Lung microvascular endothelial cell (primary cell): ENCODE measurements at regions not wholly inside any gene's neighbourhood (a gene's known extent, or its start where the extent isn't known, plus 50 kb on each side); places are given as distances from the start of the nearest gene placed in this dataset.

ENCODE experiments used
- DNase-seq, 2 donors: peaks; one replicate each; pipeline versions ENCODE4 v3.0.0 to v3.0.0-alpha.2; 2010; ENCODE audit warnings: low read depth in 2 of 2

- DNase-seq, result no peak
These were observed 114.5 kb upstream of the KIT start for GRCh38 chr4:54543088-54543795.

- no peak for DNase-seq
These were observed 111.9 kb upstream of the KIT start for GRCh38 chr4:54545663-54546424.

DNA sequence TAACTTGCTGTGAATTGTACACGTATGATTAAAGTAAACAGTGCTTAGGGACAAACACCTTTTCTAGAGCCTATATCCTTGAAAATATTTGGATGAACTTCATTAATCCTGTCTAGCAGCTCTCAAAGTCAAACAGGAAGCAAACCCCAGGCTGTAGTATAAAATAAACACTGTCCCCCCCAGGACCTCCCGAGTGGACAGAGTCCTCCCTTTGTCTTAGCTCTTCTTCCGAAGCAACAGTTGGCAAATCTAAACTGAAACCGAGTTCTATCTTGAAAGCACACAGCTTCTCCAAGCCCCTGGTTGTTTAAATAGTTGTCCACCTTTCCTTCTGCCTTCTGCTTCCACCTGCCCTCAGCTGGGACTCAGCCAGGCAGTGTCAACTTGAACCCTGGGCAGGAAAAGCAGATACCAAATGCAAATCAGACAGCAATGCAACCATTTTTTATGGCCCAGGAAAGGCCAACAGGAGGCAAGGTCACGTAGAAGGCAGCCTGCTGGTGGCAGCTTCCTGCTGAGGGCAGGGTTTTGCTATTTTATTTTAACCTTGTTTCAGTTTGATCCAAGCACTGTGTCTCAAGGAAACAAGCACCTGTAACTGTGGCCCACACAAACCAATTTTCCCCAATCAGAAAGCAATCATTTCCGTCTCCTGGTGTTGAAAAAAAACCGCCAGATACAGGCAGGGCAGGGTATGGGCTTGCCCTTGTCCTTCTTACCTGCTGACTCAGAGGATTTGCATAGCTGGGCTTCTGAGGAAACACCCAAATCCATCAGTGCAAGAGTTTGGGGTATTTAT lies 110.3 kb upstream of the KIT start:
- DNase-seq, result no peak

DNA sequence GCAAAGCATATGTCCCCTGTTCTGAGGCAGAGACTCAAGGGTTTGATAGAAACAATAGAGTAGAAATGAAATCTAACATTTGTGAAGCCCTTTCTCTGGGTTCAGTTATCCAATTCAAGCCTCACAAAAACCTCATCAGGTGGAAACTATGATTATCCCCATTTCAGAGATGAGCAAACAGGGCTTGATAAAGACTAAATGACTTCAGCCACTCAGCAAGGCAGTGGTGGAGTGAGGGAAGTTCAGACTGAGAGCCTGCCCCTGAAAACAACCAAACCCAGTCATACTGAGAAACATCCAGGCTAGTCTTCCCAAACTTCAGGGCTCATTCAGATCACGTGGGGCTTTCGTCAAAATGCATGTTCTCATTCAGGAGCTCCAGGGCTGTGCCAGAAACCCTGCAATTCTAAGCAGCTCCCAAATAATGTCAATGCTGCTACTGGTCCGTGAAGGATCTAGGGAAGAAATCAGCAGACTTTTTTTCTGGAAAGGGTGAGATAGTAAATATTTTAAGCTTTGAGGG lies 109.6 kb upstream of the KIT start:
- no peak for DNase-seq

- DNase-seq, result no peak
These were observed 108.8 kb upstream of the KIT start for GRCh38 chr4:54548831-54549460.

- no peak for DNase-seq
These were observed 107.2 kb upstream of the KIT start for GRCh38 chr4:54550395-54551171.

DNA sequence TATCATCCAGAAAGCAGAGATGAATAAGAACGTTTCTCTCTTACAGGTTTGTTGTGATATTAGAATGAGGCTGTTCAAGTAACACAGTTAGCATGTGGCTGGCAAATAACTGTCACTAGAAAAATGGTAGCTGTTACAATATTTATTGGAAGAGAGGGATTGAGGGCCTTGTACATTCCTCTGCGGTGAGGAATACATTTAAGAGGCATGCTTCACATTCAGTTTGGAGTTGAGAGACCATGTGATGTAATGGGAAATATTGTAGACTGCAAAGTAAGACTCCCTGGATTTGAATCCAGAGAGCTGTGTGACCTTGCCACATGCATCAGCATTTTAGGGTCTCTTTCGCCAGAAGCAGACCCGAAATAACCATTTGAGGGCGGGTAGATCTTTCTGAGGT lies 104.8 kb upstream of the KIT start:
- no peak for DNase-seq

- no peak for DNase-seq
These were observed 103.3 kb upstream of the KIT start for GRCh38 chr4:54554339-54554990.

DNA sequence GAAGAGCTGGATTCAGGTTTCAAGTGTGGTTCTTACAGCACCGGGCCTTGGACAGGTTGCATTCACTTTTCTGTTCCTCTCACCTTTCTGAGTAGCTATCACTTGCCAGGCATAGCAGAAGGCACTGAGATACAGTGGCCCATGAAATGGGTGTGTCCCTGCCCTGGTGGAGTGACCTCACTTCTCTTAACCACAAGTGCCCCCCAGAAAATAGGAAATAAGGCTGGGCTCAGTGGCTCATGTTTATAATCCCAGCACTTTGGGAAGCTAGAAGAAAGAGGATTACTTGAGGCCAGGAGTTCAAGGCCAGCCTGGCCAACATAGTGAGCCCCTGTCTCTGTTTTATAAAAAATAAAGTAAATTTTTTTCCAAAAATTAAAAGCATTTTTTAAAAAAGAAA lies 101.7 kb upstream of the KIT start:
- DNase-seq, result no peak

GRCh38 chr4:54556587-54556986 lies 101.2 kb upstream of the KIT start:
- DNase-seq, result no peak

DNA sequence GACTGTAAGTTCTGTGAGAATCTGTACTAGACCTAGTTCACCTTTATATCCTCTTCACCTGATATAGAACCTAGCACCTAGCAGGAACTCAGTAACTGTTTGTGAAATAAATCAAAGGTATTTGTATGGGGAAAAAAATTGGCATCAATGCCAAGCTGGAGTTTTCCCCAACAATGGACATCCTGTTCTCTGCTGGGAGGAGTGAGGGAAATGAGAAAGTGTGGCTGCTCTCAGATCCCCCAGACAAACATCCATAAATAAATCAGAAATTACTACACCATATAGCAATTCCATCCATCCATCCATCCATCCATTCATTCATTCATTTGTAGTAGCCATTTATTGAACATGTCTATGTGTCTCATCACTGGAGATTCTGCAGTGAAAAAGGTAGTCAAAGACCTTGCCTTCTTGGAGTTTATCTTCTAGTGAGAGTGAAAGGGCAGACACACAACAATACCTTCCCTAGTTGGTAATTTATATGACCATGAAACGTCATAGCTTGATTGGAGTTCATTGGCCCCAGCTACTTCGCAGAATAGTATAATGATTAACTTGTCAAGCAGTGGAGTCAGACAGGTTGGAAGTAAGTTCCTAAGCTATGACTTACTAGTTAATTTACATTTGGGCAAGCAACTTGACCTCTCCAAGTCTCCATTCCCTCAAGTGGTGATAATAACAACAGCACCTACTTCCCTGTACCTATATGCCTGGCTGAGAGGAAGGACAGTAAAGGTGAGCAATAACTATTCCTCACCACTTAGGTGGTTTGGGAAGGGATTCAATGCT lies 98.7 kb upstream of the KIT start:
- no peak for DNase-seq

GRCh38 chr4:54560513-54560912 lies 97.2 kb upstream of the KIT start:
- no peak for DNase-seq

DNA sequence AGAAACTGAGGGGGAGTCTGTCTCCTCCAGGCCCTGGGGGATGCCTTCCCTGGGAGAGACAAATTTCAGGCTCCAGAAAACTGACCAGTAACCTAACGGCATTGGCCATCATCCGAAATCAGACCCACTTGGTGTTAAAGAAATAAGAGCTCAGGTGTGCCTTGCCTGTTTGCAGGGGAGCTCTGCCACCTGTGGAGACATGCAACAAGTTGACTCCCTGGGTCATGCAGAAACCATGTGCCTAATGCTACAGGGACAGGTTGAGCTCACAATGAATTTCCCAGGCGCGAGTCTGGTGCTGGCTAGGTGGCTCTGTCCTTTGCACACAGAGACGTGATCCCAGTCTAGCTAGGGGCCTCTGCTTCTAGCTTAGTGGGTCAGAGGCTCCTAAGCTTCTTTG lies 95.8 kb upstream of the KIT start:
- no peak for DNase-seq

DNA sequence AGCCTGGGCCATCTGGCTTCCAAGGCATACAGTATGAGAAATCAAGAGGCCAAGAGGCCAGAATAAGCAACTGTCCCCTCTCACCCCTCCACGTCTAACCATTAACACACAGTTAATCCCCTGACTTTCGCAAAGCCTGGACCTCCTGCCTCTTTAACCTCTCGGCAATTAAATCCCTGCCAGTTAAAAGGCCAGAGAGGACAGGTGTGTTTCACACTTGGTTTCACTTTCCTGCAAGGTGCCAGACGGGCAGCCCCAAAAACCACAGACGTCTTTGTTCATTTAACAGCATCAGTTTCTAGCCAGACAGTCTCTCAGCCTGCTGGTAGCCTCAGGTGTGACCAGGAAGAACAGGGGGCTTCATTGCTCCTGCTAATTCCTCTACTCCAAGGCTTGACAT lies 91.1 kb upstream of the KIT start:
- DNase-seq, result no peak

GRCh38 chr4:54567327-54567726 lies 90.4 kb upstream of the KIT start:
- peak in 1 of 2 donors; percentile 5 for DNase-seq

DNA sequence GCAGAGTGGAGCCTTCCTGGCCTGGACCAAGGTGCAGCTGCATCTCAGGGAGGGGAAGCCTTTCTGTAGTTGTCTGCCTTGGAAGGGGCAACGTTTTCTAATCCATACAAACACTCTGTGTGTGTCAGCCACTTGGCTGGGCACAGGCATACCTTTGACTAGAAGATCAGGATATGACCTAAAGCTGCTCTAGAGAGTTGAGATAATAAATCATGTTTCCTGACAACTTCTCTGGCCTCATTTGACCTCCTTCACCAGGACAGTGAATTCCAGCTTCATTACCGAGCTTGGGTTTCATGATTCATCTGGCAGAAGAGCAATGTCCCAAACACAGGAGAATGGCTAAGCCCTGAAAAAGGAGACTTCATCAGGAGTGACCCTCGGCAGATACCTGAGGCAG lies 89.6 kb upstream of the KIT start:
- peak; percentile 3 to 72 for DNase-seq

GRCh38 chr4:54570822-54571221 lies 86.9 kb upstream of the KIT start:
- DNase-seq, result no peak

GRCh38 chr4:54571293-54572151 lies 86.2 kb upstream of the KIT start:
- DNase-seq, result no peak

DNA sequence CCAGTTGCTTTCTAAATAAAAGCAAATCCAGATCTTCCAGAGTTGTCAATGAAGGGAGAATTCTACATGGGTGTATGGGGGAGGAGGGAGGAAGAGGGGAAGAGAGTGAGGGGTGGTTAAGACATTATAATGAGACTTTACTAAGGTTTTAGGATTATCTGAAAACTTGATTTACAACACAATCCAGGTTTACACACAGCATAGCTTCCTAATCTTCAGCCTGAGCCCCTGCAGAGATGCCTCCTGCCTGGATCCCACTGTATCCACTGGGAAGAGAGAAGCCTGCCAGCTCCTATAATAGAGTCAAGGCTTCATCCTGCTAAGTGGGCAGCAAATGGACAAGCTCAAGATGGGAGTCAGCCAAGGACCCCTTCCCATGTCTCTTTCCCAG lies 85.6 kb upstream of the KIT start:
- DNase-seq, result no peak
